GM19035 (cell line): ENCODE measurements at regions not wholly inside any gene's neighbourhood (a gene's known extent, or its start where the extent isn't known, plus 50 kb on each side); places are given as distances from the start of the nearest gene placed in this dataset.

Experiments used
- ATAC-seq: cut with Tn5 transposase; IDR thresholded peaks from one replicate; pipeline ENCODE4 v1.9.1; 2021; ENCODE audit not compliant: unreplicated experiment

DNA sequence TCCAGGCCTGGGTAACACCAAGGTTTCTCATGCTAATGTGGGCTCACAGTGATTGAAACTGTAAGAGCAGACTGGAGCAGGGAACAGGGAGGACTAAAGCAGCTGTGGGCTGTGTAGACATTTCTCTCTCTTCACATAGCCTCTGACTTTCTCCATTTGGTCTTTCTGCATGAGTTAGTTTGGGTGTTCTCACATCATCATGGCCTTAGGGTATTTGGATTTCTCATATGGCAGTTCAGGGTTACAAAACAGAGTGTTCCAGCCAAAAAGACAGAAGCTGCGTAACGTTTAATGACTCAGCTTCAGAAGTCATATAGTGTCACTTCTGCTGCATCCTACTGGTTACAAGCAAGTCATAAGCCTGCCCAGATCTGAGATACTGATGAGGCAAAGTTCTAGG, 52.0 kb upstream of the OSBPL8 start:
- no peak for ATAC-seq

DNA sequence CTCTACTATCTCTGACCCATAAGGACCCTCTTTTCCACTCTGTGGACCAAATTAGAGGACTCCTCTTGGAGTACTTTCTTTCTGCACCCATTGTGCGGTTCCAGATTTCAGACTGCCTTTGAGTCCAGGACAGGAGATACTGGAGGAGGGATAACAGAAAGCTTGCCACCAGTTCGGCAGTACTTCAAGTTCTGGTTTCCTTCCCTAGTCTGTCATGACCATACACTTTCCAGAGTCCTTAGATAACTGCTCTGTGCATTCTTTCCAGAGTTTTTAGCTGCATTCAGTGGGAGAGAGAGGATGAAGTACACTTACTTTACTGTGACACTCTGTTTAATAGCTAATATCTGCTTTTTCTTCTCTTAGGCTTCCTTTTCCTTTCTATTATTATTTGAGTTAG, 54.8 kb upstream of the OSBPL8 start:
- ATAC-seq = no peak

DNA sequence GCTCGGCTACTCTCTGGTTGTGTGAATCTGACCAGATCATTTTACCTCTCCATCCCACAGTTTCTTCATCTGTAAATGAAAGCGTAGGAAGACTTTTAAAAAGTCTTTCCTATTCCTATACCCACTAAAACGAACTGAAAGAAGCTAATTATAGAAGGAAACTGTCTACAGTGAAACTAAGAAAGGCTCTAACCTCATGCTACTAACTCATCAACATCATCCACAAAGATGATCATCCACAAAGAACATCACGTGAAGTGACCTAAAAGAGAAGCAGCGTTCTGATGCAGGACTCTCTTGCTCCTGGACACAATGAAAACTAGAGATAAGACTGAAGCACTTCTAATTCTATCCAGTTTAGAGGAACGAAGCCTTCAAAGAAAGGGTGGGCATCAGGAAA, 58.5 kb upstream of the OSBPL8 start:
- no peak for ATAC-seq

DNA sequence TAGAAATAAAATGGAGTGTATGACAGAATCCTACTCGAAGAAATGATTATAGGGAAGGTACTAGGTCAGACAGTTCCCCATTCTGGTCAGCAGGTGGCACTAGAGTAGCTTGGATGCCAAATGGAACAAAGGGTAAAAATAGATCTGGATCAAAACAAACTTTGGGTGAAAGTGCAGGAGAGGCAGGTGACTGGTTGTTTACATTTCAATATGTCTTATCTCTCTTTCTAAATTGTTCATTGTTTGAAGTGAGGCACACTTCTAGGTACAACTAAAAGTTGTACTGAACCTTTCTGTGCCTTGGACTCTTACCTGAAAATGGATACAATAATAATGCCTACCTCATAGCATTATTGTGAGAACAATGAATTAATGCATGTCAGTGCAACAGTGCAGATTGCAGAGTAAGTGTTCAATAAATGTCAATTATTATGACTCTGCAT, 62.0 kb upstream of the OSBPL8 start:
- ATAC-seq = peak; percentile 76

DNA sequence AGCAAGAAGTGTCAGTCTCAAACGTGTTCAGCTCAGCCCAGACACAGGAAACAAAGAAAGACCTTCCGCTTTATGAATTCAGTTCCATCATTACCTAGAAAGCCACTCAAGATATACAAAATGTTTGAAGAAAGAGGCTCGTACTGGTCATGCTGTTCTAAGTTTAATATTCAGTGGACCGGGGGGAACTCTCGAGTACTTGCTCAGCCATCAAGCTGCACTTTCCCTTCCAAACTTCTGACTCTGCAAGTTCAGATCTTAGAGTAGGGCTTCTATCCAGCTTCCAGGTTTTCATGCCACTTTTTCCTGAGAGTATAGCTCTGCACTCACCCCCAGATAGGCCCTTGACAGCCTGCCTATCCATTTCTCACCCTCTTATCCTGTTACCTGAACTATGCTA, 62.8 kb upstream of the OSBPL8 start:
- no peak for ATAC-seq

DNA sequence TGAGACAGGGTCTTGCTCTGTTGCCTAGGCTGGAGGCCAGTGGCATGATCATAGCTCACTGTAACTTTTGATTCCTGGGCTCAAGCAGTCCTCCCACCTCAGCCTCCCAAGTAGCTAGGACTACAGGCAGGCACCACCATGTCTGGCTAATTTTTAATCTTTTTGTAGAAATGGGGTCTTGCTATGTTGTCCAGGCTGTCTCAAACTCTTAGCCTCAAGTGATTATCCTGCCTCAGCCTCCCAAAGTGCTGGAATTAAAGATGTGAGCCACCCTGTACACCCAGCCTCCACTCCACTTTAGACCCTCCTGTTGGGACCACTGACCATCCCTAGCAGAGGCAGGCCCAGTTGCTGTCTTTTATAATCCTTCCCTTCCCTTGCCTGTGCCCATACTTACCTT, 63.3 kb upstream of the OSBPL8 start:
- ATAC-seq = no peak

DNA sequence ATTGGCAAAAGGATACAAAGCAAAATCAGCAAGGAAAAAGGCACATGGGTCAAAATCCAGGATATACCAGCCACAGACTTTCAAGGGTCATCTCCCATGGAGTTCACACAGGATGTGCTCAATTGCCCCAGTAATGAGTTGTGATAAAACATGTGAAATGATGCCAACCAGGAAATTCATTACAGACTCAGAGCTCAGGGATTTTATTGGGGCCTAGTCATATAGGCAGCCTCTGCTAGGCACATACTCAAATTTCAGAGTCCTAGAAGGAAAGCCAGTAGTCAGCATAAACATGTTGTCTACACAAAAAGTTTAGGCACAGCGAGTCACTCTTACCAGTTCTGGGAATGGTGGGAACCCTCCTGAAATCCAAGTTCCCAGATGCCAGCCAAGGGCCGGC, 64.4 kb upstream of the OSBPL8 start:
- ATAC-seq = no peak

DNA sequence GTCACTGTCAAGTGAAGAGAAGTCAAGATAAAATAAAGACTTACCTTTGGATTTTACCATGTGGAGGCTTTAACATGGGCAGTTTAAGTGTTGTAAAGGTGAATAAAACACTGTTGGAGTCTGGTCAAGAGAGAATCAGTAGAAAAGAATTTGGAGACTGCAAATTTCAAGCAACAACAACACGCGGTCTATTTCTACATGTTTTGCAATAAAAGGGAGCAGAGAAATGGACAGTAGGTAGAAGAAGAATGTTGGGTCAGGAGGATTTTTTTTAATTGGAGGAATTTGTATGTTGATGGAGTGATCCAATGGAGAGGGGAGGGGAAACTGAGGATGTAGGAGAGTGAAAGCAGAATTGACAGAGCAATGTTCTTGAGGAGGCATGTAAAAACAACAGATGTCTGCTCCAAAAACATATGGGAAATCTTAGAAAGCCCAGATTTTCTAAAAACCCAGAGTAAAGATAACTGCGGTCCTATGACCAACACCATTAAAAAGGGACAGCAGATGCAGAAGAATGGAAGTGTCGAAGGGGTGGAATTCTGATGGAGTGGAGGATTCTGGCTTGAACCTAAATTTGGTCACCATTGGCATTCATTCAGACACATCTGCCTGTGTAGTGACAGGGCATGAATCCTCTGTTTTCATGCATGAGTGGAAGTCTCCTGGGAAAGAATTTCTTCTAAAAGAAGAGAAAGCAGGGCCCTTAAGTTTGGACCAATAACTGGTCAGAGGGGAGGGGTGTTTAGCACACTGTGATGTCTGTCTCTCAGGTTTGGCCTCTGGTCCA, 68.0 kb upstream of the OSBPL8 start:
- no peak for ATAC-seq

DNA sequence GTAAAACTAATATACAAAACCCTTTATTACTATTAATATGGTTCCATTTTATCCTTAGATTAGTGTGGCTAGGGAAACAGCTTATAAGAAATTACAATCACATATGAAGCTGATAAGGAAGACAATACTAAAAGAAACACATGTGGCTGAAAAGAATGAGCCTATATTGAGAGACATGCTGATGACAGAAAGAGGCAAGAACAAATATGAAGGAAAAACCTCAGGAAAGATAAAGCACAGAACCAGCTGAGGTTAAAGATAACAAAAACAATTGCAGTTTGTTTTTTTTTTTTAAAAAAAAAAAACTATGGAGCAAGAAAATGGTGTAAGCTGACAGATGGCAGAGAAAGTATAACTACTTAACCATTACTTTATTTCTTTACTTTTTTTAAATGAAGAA, 69.2 kb upstream of the OSBPL8 start:
- no peak for ATAC-seq

DNA sequence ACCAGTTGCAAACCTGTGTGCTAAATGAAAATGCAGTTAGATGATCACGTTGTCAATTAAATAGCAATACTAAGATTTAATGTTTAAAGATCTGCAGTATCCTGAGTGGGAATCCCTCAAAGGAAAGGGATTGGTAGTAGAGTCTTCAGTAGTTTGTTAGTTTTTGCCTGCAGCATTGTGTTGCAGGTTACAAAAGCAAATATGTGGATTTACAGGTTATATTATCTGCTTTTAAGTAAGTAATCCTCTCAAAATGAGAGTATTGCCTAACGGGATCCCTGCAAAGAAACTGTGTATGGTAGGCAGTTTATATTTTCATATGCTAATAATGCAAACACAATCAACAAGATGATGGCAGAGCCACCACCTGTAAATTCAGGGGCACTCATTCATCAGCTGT, 72.2 kb upstream of the OSBPL8 start:
- ATAC-seq = no peak

DNA sequence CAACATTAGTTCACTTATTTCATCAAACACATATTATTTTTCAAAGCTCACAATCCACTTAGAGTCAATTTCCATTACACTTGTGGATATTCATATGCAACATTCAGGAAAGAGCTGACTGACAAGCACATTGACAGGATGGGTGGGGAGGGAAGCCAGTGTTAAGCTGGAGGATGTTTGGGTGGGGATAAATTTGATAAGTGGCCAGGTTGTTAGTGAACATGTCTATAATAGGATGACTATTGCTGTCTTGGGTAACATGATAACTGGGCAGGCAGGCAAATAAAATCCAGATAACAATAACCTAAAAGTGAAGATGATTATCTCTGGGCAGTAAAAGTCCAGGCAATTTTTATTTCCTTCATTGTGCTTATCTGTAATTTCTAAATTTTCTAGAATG, 73.8 kb upstream of the OSBPL8 start:
- no peak for ATAC-seq

DNA sequence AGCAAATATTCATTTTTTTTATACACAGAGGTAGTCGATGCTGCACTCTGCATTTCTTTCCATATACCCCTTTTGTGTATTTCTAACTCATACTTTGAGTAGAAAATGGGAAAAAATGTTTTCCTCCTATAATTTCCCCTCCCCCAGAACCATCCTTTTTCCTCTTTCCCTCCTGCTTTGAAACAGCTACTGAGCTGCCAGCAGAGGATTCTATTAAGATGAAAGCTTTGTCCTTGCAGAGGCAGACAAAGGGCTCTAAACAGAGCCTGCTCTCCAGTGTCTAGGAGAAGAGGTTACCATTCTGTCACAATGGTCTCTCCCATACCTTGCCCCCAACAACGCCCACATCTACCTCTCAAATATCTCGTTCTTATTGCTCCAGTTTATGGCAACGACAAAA, 74.6 kb upstream of the OSBPL8 start:
- ATAC-seq = no peak

DNA sequence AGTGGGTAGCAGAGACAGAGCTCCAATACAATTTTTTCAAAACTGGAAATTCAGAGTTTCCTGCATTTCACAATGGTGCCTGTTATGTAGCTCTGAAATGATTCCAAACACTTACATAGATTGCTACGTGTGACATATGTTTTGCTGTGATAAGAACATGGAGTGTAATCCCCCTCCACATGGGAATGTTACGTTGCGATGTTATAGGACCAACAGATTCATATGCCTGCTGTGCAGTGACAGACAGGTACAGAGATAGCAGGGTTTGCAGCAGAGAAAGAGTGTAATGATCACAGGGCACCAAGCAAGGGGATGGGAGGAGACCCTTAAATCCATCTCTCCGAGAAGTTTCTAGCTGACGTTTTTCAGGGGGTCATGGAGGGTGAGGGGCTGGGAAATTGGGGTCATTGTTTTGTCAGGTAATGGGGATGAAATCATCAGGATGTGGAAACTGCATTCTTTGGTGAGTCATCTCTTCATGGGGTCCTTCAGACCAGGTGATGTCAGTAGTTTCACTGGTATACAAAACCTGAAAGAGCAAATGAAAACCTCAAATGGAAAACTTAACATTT, 76.6 kb upstream of the OSBPL8 start:
- ATAC-seq = no peak

DNA sequence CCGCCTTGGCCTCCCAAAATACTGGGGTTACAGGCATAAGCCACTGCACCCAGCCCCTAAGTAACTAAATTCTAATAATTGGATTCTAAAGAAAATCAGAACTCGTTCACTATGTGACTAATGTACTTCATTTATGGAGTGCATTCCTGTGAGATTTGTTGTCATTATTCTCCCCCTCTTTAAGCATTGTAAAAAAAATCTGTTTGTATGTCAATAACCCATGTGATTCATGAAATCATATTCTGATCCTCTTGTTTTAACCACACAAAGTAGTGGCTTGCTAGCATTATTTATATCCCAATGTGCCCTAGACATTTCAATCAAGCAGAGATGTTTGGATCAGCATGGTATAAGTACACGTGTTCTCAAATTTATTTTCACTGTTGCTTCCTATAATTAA, 78.2 kb upstream of the OSBPL8 start:
- no peak for ATAC-seq

DNA sequence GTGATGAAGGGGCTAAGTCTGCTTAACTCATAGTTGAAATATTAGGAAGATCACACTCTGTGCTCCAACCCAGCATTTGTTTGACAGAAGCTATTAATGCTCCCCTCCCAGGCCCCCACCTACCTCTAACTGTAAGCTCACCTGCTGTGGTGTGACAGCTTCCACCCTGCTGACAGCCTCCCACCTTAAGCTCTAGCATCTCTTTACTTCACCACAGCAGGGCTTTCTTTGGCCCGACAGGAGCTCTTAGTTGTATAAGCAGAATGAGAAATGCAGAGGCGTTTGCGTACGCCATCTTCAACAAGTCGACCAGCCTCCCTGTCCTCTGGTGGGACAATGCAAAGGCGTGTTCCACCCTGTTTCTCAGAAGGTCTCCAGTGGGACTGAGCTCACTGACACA, 80.1 kb upstream of the OSBPL8 start:
- no peak for ATAC-seq

DNA sequence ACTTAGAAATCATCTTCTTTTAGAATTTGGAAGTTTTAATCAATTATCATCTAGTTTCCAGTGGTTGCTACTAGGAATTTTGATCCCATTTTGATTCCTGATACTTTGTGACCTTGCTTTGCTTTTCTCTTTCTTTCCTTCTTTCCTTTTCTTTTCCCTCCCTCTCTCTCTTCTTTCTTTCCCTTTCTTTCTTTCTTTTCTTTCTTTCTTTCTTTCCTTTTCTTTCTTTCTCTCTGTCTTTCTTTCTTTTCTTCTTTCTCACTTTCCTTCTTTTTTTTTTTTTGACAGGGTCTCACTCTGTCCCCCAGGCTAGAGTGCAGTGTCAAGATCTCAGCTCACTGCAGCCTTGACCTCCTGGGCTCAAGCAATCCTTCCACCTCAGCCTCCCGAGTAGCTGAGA, 81.5 kb upstream of the OSBPL8 start:
- no peak for ATAC-seq

DNA sequence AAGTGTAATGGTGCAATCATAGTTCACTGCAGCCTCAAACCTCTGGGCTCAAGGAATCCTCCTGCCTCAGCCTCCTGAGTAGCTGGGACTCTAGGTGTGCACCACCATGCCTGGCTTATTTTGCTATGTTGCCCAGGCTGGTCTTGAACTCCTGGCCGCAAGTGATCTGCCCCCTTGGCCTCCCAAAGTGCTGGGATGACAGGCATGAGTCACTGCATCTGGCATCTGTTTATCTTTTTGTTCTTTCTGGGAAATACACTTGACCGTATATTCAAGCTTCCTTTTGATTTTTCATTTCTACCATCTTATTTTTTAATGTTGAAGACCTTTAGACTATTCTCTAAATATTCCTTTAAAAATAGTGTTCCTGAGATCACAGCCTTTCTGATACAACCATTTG, 82.4 kb upstream of the OSBPL8 start:
- no peak for ATAC-seq

DNA sequence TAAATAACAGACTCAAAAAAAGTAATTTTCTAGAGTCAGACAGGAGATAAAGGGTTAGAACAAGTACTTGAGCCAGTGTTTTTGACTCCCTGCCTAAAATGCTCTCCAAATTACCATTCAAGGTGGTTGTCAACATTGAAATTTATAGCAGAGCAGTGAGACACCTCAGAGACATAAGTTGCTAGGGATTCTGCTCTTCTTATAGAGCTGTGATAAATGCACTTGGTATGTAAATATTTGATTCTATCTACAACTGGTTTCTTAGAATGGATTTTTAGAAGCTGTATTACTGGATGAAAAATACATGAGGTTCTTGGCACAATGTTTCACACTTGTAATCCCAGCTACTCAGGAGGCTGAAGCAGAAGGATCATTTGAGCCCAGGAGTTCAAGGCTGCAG, 83.9 kb upstream of the OSBPL8 start:
- no peak for ATAC-seq

DNA sequence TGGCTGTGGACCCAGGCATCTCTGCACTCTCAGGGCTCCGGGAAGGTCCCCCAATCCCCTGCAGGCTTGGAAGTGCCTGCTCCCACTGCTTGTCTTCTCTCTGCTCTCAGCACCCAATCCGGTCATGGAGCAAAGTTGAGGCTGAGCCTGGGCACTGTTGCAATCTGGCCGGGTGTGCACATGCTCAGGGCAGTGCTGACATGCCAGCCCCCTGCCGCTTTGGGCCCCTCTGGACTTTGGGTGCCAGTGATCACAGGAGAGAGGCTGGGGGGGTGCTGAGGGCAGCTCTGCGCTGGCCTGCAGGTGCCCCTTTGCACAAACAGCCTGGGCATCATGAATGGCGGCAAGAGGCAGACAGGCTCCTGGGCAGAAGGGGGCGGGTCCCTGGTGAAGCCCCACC, 85.4 kb upstream of the OSBPL8 start:
- ATAC-seq = no peak

DNA sequence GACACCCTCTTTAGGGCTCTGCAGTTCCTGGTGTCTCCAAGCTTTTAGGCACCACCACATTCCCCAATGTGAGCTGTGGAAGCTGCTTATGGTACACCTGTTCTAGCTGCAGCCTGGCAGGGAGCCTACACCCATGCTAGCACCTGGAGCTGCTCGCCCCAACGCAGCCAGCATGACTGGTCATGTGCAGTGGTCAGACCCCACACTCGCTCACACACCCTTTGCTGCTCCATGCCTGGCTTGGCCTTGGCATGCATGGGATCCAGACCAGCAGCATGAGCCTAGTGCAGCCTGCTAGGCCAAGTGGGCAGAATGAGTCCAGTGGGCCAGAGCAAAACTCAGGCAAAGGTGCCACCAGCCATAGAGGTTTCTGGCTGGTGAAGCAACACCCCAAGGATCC, 86.4 kb upstream of the OSBPL8 start:
- ATAC-seq = no peak

DNA sequence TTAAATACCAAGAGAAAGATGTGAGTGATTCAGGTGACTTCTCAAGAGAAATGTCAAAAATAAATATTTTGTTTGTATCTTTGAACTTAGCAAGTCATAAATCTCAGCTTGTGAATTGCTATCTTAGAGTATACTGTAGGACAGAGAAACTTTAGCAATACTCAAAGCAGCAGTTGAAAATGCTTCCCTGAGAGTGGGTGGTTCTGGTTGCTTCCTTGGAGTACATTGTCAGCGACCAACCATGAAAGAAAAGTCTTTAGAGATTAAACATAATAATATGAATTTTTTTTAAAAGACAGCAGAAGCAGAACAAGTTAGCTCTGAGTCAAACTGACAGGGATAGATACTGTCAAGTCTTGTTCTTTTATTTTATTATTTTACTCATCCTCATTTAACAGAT, 86.8 kb upstream of the OSBPL8 start:
- no peak for ATAC-seq

DNA sequence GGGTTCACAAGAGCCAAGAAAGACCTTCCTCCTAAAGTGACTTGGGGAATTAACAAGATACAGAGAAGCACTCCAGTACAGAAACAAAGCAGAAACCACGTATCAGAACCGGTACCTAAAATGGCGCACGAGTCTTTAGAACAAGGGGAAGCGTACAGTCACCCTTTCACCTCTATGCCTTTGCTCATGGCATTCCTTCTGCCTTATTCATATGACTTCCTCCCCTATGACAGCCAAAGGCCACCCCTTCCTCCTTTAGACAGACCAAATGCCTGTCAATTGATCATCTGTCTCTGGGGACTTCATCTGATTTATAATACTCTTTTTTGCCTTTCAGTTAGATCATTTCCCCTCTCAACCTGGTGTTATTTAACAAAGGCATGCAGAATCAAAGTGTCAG, 89.5 kb upstream of the OSBPL8 start:
- no peak for ATAC-seq

DNA sequence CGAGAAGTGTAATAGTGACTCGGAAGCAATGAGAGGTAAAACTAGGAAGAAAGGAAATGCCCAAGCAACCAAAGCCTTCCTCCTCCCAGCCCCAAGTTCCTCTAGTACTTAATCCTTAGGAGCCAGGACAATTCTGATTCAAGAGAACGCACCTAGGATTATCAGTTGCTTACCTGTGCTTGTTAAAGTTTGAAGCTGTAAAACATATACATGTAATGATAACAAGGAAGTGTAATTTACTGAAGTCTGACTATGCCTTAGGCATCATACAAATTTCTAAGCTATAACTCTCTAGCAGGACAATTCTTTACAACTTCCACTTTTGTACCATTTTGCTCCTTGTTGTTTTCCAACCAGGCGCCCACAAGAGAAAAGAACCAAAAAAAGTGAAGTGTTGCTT, 92.8 kb upstream of the OSBPL8 start:
- ATAC-seq = no peak
